Inferior parietal cortex (tissue), 1 donor: ENCODE measurements at regions not wholly inside any gene's neighbourhood (a gene's known extent, or its start where the extent isn't known, plus 50 kb on each side); places are given as distances from the start of the nearest gene placed in this dataset.
"Not testable (repeated sequence)": the region's sequence is repeated elsewhere in the genome, so short reads cannot be mapped to it uniquely, and the experiment has no call there.

Experiments
- DNase-seq: peaks from one replicate; pipeline ENCODE4 v3.0.0-alpha.2; 2016; ENCODE audit errors: extremely low spot score

GRCh38 chr2:237217995-237218616 is 132.4 kb downstream of the COPS8 start:
- DNase-seq: no peak

GRCh38 chr2:237218756-237219155 is 133.1 kb downstream of the COPS8 start:
- DNase-seq: no peak

- no peak for DNase-seq
These were observed 134.1 kb downstream of the COPS8 start for GRCh38 chr2:237219826-237220225.

GRCh38 chr2:237221443-237221842 is 135.8 kb downstream of the COPS8 start:
- DNase-seq: no peak

- no peak for DNase-seq
These were observed 136.5 kb downstream of the COPS8 start for GRCh38 chr2:237222178-237222577.

GRCh38 chr2:237222601-237223041 is 136.9 kb downstream of the COPS8 start:
- no peak for DNase-seq

- no peak for DNase-seq
These were observed 137.6 kb downstream of the COPS8 start for GRCh38 chr2:237223201-237223861.

- no peak for DNase-seq
These were observed 141.5 kb downstream of the COPS8 start for GRCh38 chr2:237227190-237227589.

- no peak for DNase-seq
These were observed 142.0 kb downstream of the COPS8 start for GRCh38 chr2:237227592-237228280.

- DNase-seq: no peak
These were observed 142.6 kb downstream of the COPS8 start for GRCh38 chr2:237228281-237228625.

- DNase-seq: no peak
These were observed 144.2 kb downstream of the COPS8 start for GRCh38 chr2:237229905-237230304.

- no peak for DNase-seq
These were observed 144.7 kb downstream of the COPS8 start for GRCh38 chr2:237230355-237230754.

GRCh38 chr2:237231593-237231992 is 145.9 kb downstream of the COPS8 start:
- no peak for DNase-seq

- DNase-seq: no peak
These were observed 146.5 kb downstream of the COPS8 start for GRCh38 chr2:237232166-237232565.

- no peak for DNase-seq
These were observed 148.6 kb downstream of the COPS8 start for GRCh38 chr2:237234268-237234667.

GRCh38 chr2:237235383-237236095 is 149.8 kb downstream of the COPS8 start:
- DNase-seq: no peak

GRCh38 chr2:237236188-237236587 is 150.5 kb downstream of the COPS8 start:
- no peak for DNase-seq

- DNase-seq: no peak
These were observed 152.6 kb downstream of the COPS8 start for GRCh38 chr2:237238249-237238648.

- DNase-seq: no peak
These were observed 154.6 kb downstream of the COPS8 start for GRCh38 chr2:237240252-237240651.

GRCh38 chr2:237240868-237241267 is 155.2 kb downstream of the COPS8 start:
- DNase-seq: not testable (repeated sequence)

- no peak for DNase-seq
These were observed 156.4 kb downstream of the COPS8 start for GRCh38 chr2:237242091-237242536.

GRCh38 chr2:237243487-237243886 is 157.8 kb downstream of the COPS8 start:
- DNase-seq: no peak
